ENCODE measurements at regions not wholly inside any gene's neighbourhood (a gene's known extent, or its start where the extent isn't known, plus 50 kb on each side); places are given as distances from the start of the nearest gene placed in this dataset.

- H3K4me1 Mint-ChIP-seq, result no peaks in the 10 kb centered on the region
- CTCF ChIA-PET, result no interaction called here
- peak overlapping the region; percentile 67 for H2AFZ ChIP-seq (ENCODE audit: insufficient read depth, low read depth, low read length, poor library complexity, severe bottlenecking)
These were observed 632.1 kb downstream of the DIAPH3 start for GRCh38 chr13:59531571-59532091.

DNA sequence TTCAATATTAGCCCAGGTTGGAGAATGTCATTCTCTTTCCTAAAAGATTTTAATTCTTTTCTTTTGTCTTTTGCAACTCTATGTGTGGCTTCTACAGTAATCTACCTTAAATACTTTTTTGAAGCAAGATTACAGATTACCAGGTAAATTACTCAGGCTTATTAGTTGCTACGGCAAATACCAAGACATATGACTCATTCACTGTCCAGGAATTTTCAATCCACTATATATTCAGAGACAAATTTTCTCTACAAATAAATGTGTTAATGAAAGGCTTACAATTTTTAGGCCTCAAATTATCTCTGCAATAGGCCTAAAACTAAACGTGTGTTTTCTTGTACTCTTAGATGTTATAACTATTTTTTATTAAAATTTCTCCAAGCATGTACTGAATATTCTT is 631.3 kb downstream of the DIAPH3 start:
- WGBS (ENCODE audit: insufficient coverage), result no CpG with 5 or more reads among the region's 2 CpGs
- Histone ChIP-seq H4K20me1 (ENCODE audit: control insufficient read depth, insufficient read depth, low read length, poor library complexity, severe bottlenecking) (no peaks in the 10 kb centered on the region), H3K27me3 (replicated peaks in 1 of 4; ENCODE audit: control extremely low read depth in 1 of 4, control insufficient read depth in 3 of 4, insufficient read depth in 4 of 4, low read length in 3 of 4) (no peaks in the 10 kb centered on the region), H3K79me2 (ENCODE audit: control insufficient read depth, insufficient read depth, low read length) (no peaks in the 10 kb centered on the region), H3K4me1 (ENCODE audit: control insufficient read depth in 2 of 2, insufficient read depth in 2 of 2, low read length in 2 of 2) (peaks cover 0 to 6% of the 10 kb centered on the region in 2 donors), H3K4me2 (replicated peaks; ENCODE audit: low read depth, low read length, poor library complexity, severe bottlenecking) (no peak overlapping the region), H3K4me3 (ENCODE audit: control extremely low read depth in 1 of 5, extremely low read depth in 1 of 5, insufficient read depth in 1 of 5, low read depth in 2 of 5, low read length in 4 of 5) (no peak overlapping the region), H3K9me3 (ENCODE audit: control extremely low read depth in 1 of 3, control insufficient read depth in 2 of 3, insufficient read depth in 1 of 3, low read length in 2 of 3) (no peaks in the 10 kb centered on the region), H3K9ac (ENCODE audit: low read length) (no peak overlapping the region), H3K27ac (ENCODE audit: low read length in 2 of 2) (no peak overlapping the region), H2AFZ (ENCODE audit: insufficient read depth, low read depth, low read length, poor library complexity, severe bottlenecking) (no peak overlapping the region), H3K36me3 (replicated peaks in 1 of 2; ENCODE audit: control extremely low read depth in 1 of 2, control insufficient read depth in 1 of 2, extremely low read depth in 1 of 2, insufficient read depth in 2 of 2, low read length in 1 of 2) (no peaks in the 10 kb centered on the region)
- no peak overlapping the region for H3K4me3 Mint-ChIP-seq
- intact Hi-C loops (cut with micrococcal nuclease), result no loop called here
- CTCF ChIA-PET, result no interaction called here
- ATAC-seq (ENCODE audit: low read depth), result no peak
- TF ChIP-seq, protein P1, sequence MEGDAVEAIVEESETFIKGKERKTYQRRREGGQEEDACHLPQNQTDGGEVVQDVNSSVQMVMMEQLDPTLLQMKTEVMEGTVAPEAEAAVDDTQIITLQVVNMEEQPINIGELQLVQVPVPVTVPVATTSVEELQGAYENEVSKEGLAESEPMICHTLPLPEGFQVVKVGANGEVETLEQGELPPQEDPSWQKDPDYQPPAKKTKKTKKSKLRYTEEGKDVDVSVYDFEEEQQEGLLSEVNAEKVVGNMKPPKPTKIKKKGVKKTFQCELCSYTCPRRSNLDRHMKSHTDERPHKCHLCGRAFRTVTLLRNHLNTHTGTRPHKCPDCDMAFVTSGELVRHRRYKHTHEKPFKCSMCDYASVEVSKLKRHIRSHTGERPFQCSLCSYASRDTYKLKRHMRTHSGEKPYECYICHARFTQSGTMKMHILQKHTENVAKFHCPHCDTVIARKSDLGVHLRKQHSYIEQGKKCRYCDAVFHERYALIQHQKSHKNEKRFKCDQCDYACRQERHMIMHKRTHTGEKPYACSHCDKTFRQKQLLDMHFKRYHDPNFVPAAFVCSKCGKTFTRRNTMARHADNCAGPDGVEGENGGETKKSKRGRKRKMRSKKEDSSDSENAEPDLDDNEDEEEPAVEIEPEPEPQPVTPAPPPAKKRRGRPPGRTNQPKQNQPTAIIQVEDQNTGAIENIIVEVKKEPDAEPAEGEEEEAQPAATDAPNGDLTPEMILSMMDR (IDR thresholded peaks at IDR 0.05), result no peak
- TF ChIP-seq EZH2 (IDR thresholded peaks at IDR 0.05; ENCODE audit: borderline replicate concordance, insufficient read depth, low read depth, low read length, poor library complexity, severe bottlenecking), result no peak
- POLR2A ChIA-PET, result no interaction called here
- H3K27ac Mint-ChIP-seq, result no peak overlapping the region
- no peaks in the 10 kb centered on the region for H3K9me3 Mint-ChIP-seq (ENCODE audit: insufficient read depth)
- no peaks in the 10 kb centered on the region for H3K27me3 Mint-ChIP-seq
- no peaks in the 10 kb centered on the region for H3K4me1 Mint-ChIP-seq
- no peak for DNase-seq

More at GRCh38 chr13:59531571-59532091, 632.1 kb downstream of the DIAPH3 start:
- no peaks in the 10 kb centered on the region for H4K20me1 ChIP-seq (ENCODE audit: control insufficient read depth, insufficient read depth, low read length, poor library complexity, severe bottlenecking)
- intact Hi-C loops (cut with micrococcal nuclease), result no loop called here
- H3K36me3 ChIP-seq (replicated peaks in 1 of 2; ENCODE audit: control extremely low read depth in 1 of 2, control insufficient read depth in 1 of 2, extremely low read depth in 1 of 2, insufficient read depth in 2 of 2, low read length in 1 of 2), result no peaks in the 10 kb centered on the region
- H3K9me3 ChIP-seq (ENCODE audit: control extremely low read depth in 1 of 3, control insufficient read depth in 2 of 3, insufficient read depth in 1 of 3, low read length in 2 of 3), result no peaks in the 10 kb centered on the region
- H3K4me2 ChIP-seq (replicated peaks; ENCODE audit: low read depth, low read length, poor library complexity, severe bottlenecking), result peak overlapping the region; percentile 29
- H3K27me3 ChIP-seq (replicated peaks in 1 of 4; ENCODE audit: control extremely low read depth in 1 of 4, control insufficient read depth in 3 of 4, insufficient read depth in 4 of 4, low read length in 3 of 4), result no peaks in the 10 kb centered on the region
- no peak for ATAC-seq (ENCODE audit: low read depth)
- no peak for TF ChIP-seq EZH2 (IDR thresholded peaks at IDR 0.05; ENCODE audit: borderline replicate concordance, insufficient read depth, low read depth, low read length, poor library complexity, severe bottlenecking)
- TF ChIP-seq, protein P1 (IDR thresholded peaks at IDR 0.05), result no peak
- POLR2A ChIA-PET, result no interaction called here
- H3K27ac Mint-ChIP-seq, result no peak overlapping the region
- H3K9me3 Mint-ChIP-seq (ENCODE audit: insufficient read depth), result no peaks in the 10 kb centered on the region
- no peaks in the 10 kb centered on the region for H3K27me3 Mint-ChIP-seq
- H3K27ac ChIP-seq (ENCODE audit: low read length in 2 of 2), result no peak overlapping the region
- H3K79me2 ChIP-seq (ENCODE audit: control insufficient read depth, insufficient read depth, low read length), result no peaks in the 10 kb centered on the region
- H3K4me1 ChIP-seq (ENCODE audit: control insufficient read depth in 2 of 2, insufficient read depth in 2 of 2, low read length in 2 of 2), result peaks cover 0 to 6% of the 10 kb centered on the region in 2 donors
- no peak overlapping the region for H3K9ac ChIP-seq (ENCODE audit: low read length)
- DNase-seq, result no peak
- no peak overlapping the region for H3K4me3 Mint-ChIP-seq
- 4% methylated on average over 6 of the region's 9 CpGs for WGBS (ENCODE audit: insufficient coverage)
- no peak overlapping the region for H3K4me3 ChIP-seq (ENCODE audit: control extremely low read depth in 1 of 5, extremely low read depth in 1 of 5, insufficient read depth in 1 of 5, low read depth in 2 of 5, low read length in 4 of 5)
